Kidney epithelial cell (primary cell): ENCODE measurements at regions not wholly inside any gene's neighbourhood (a gene's known extent, or its start where the extent isn't known, plus 50 kb on each side); places are given as distances from the start of the nearest gene placed in this dataset.
"Not testable (repeated sequence)": the region's sequence is repeated elsewhere in the genome, so short reads cannot be mapped to it uniquely, and the experiment has no call there.

Experiments used
- DNase-seq: peaks from one replicate; pipeline ENCODE4 v3.0.0-alpha.2; 2010; ENCODE audit warnings: low read depth
- H3K27me3 ChIP-seq: 2 replicates; pipeline ENCODE4 v1.6.0; 2011; ENCODE audit warnings: low read length; ENCODE audit not compliant: control insufficient read depth, insufficient read depth
- H3K36me3 ChIP-seq: 2 replicates; pipeline ENCODE4 v1.5.1; 2011; ENCODE audit warnings: low read length; ENCODE audit not compliant: control insufficient read depth, insufficient read depth
- H3K4me3 ChIP-seq: 2 replicates; pipeline ENCODE4 v1.5.1; 2011; ENCODE audit warnings: low read depth, mild to moderate bottlenecking, control low read depth, low read length
- TF ChIP-seq, protein P1 (sequence below): IDR thresholded peaks from 2 replicates; pipeline ENCODE4 v1.5.1; 2011; ENCODE audit warnings: mild to moderate bottlenecking, moderate library complexity, low read length, control low read depth, inconsistent platforms; ENCODE audit not compliant: insufficient read depth, poor library complexity, severe bottlenecking

GRCh38 chr6:66289889-66290288 is 582.9 kb upstream of the EYS start:
- Histone ChIP-seq H3K27me3 (no peaks in the 10 kb centered on the region), H3K36me3 (no peaks in the 10 kb centered on the region), H3K4me3 (no peak overlapping the region)
- TF ChIP-seq, protein P1, sequence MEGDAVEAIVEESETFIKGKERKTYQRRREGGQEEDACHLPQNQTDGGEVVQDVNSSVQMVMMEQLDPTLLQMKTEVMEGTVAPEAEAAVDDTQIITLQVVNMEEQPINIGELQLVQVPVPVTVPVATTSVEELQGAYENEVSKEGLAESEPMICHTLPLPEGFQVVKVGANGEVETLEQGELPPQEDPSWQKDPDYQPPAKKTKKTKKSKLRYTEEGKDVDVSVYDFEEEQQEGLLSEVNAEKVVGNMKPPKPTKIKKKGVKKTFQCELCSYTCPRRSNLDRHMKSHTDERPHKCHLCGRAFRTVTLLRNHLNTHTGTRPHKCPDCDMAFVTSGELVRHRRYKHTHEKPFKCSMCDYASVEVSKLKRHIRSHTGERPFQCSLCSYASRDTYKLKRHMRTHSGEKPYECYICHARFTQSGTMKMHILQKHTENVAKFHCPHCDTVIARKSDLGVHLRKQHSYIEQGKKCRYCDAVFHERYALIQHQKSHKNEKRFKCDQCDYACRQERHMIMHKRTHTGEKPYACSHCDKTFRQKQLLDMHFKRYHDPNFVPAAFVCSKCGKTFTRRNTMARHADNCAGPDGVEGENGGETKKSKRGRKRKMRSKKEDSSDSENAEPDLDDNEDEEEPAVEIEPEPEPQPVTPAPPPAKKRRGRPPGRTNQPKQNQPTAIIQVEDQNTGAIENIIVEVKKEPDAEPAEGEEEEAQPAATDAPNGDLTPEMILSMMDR = no peak
- no peak for DNase-seq

GRCh38 chr6:66278115-66278514 is 571.1 kb upstream of the EYS start:
- Histone ChIP-seq H3K4me3 (no peak overlapping the region), H3K36me3 (no peaks in the 10 kb centered on the region), H3K27me3 (no peaks in the 10 kb centered on the region)
- no peak for DNase-seq
- TF ChIP-seq, protein P1 = no peak

GRCh38 chr6:66277400-66277799 is 570.4 kb upstream of the EYS start:
- Histone ChIP-seq H3K27me3 (no peaks in the 10 kb centered on the region), H3K36me3 (no peaks in the 10 kb centered on the region), H3K4me3 (no peak overlapping the region)
- no peak for DNase-seq
- TF ChIP-seq, protein P1 = no peak

GRCh38 chr6:66265737-66266136 is 558.7 kb upstream of the EYS start:
- Histone ChIP-seq H3K4me3 (no peak overlapping the region), H3K36me3 (no peaks in the 10 kb centered on the region), H3K27me3 (no peaks in the 10 kb centered on the region)
- no peak for DNase-seq
- TF ChIP-seq, protein P1 = no peak

DNA sequence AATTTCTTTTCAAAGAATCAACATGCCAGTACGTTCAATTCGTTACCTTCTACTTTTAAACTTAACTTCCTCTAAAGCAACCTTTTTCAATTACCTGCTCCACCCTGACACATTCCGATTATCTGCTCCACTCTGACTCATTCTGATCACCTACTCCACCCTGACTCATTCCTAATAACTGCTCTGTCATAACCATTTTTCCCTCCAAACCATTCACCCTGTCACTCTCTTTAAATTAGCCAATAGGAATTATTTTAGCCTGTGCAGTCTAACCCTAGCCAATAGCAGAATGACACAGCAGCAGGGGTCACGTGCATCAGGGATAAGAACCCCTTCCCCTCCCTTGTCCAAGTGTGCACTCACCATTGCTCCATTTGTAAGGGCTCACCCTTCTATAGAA is 557.4 kb upstream of the EYS start:
- no peaks in the 10 kb centered on the region for H3K36me3 ChIP-seq
- TF ChIP-seq, protein P1 = no peak
- no peak overlapping the region for H3K4me3 ChIP-seq
- DNase-seq = no peak
- no peaks in the 10 kb centered on the region for H3K27me3 ChIP-seq

GRCh38 chr6:66258731-66259487 is 551.9 kb upstream of the EYS start:
- not testable (repeated sequence) for DNase-seq, H3K4me3 ChIP-seq, H3K36me3 ChIP-seq, H3K27me3 ChIP-seq
